ENCODE measurements at regions not wholly inside any gene's neighbourhood (a gene's known extent, or its start where the extent isn't known, plus 50 kb on each side); places are given as distances from the start of the nearest gene placed in this dataset.
"Not testable (repeated sequence)": the region's sequence is repeated elsewhere in the genome, so short reads cannot be mapped to it uniquely, and the experiment has no call there.

GRCh38 chr20:12502443-12502842 is 506.3 kb upstream of the SPTLC3 start:
- no peak for DNase-seq

- DNase-seq, result no peak
Observed at GRCh38 chr20:12504779-12505178, 504.0 kb upstream of the SPTLC3 start.

- no peak for DNase-seq
Observed at GRCh38 chr20:12511499-12511898, 497.3 kb upstream of the SPTLC3 start.

DNA sequence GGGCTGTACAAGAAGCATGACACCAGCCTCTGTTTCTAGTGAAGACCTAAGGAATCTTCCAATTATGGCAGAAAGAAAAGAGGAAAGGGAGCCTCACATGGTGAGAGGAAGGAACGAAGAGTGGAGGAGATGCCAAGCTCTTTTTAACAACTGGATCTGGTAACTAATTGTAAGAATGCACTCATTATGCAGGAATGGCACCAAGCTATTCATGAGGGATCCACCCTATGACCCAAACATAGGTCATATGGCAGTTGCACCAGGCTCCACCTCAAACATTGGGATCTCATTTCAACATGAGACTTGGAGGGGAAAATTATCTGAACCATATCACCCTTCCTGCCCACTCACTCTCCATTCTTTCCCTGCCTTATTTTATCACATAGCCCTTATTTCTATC is 496.0 kb upstream of the SPTLC3 start:
- DNase-seq, result no peak

- no peak for DNase-seq
Observed at GRCh38 chr20:12528104-12528503, 480.7 kb upstream of the SPTLC3 start.

- no peak for DNase-seq
Observed at GRCh38 chr20:12528591-12529041, 480.2 kb upstream of the SPTLC3 start.

- DNase-seq, result no peak
Observed at GRCh38 chr20:12531626-12532025, 477.1 kb upstream of the SPTLC3 start.

- DNase-seq, result no peak
Observed at GRCh38 chr20:12535316-12535715, 473.5 kb upstream of the SPTLC3 start.

GRCh38 chr20:12535770-12536169 is 473.0 kb upstream of the SPTLC3 start:
- no peak for DNase-seq

GRCh38 chr20:12554426-12554825 is 454.3 kb upstream of the SPTLC3 start:
- DNase-seq, result no peak

GRCh38 chr20:12555369-12555768 is 453.4 kb upstream of the SPTLC3 start:
- no peak for DNase-seq

- DNase-seq, result not testable (repeated sequence)
Observed at GRCh38 chr20:12555849-12556248, 452.9 kb upstream of the SPTLC3 start.

- no peak for DNase-seq
Observed at GRCh38 chr20:12557224-12557623, 451.5 kb upstream of the SPTLC3 start.

DNA sequence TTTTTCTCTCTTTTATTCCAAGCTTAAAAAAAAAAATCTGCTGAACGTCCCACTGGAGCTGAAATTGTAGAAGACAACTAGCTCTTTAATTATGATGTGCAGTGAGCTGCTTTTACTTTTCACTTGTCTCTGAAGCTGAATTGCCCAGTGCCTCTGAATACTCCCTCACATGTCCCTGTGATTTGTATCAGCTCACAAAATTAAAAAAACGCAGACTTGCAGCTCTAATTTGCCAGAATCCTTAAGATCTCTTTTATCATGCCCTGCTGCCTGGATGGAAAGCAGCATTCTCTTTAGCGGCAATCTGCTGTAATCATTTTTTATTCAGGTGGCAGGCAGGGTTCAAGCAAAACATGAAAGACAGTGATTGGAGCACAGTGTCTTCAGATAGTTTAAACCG is 443.8 kb upstream of the SPTLC3 start:
- DNase-seq, result no peak

- DNase-seq, result no peak
Observed at GRCh38 chr20:12566596-12566995, 442.2 kb upstream of the SPTLC3 start.

DNA sequence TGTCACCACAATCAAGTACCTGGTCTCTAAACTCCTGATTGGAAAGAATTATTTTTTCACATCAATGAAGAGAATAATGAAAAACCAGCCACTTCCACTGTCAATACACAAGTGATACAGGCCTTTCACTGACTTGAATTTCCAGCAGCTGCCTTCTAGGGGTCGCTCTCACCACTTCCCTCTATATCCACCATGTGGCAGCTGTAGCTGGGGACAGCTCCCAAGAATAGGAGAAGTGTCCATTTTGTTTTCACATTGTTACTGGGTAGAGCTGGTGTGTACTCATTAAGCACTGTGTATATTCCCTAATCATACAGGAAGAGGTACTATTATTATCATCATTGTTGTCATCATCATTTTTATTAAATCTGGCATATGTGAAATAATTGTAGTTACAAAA is 438.4 kb upstream of the SPTLC3 start:
- DNase-seq, result no peak

DNA sequence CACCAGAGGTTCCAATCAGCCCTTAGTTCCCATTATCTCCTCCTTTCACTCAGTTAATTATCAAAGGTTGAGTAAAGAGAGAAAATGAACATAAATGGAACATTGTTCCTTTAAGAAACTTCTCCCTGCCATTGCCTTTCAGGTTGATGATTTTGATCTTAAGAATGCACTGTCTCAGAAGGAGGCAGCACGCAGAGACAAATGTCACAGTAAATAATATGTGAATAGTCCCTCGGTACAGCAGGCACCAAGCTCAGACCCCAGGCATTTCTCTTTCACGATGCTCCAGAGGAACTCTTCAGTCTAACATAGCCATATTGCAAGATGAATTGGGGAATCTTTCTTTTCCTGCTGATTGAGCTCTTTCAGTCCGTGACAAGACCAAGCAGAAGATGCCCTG is 435.3 kb upstream of the SPTLC3 start:
- no peak for DNase-seq

DNA sequence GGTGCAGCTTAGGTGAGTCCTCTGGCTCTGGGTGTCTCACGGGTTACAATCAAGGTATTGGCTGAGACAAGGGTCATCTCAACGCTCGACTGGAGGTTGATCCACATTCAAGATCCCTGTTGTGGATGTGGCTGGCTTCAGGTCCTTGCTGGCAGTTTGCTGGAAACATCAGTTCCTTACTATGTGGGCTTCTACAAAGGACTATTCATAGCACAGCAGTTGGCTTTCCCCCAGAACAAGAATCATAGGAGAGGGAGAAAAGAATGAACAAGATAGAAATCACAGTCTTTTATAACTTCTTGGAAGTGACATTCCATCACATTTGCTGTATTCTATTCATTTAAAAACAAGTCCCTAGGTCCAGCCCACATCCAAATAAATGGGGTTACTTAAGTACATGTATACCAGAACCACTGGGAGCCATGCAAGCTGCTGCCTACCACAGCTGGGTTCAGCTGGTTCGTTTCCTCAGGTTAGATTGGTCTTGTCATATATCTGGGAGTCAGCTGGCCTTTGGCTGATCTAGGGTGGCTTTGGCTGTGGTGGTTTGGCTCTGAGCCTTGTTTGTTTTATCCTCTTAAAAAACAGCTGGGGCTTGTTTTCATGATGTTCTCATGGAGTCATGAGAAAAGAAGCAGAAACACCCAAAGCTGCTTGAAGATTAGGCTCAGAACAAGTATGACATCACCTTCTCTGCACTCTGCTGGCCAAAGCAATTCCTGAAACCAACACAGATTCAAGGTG is 433.2 kb upstream of the SPTLC3 start:
- no peak for DNase-seq

DNA sequence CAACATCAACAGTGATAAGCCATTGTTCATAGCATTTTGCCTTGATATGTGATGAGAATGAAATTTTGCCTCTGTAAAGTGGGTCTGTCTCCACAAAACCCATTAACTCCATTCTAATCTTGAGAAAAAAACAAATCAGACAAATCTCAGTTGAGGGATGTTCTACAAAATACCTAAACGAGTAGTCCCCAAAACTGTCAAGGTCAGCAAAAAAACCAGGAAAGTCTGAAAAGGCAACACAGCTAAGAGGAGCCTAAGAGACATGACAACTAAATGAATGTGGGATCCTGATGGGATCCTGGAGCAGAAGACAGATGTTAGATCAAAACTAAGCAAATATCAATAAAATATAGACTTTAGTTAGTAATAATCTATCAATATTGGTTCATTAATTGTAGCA is 431.6 kb upstream of the SPTLC3 start:
- no peak for DNase-seq

GRCh38 chr20:12581644-12582289 is 427.0 kb upstream of the SPTLC3 start:
- no peak for DNase-seq

GRCh38 chr20:12582710-12583109 is 426.1 kb upstream of the SPTLC3 start:
- not testable (repeated sequence) for DNase-seq

DNA sequence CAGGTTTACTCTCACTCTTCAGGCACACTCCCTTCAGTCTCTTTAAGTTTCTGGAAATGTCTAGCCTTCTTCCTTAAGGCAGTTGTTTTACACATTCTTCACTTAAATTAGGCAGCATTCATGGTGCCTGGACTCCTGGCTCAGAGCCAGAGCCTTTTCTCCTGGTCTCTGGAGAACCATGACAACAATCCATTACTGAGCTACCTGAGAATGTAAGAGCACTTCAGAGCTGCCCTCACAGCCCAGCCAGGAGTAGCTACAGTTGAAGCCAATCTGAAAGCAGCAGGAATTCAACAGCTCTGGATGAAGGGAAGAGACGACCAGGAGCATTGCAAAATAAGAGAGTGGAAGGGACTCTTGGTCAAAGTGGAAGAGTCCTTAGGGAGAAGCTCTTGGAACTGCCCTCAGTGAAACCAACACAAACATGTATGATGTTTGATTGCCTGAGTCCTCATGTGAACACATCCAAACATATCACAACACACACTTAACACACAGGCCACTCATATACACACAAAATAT is 416.8 kb upstream of the SPTLC3 start:
- DNase-seq, result no peak

GRCh38 chr20:12592756-12593155 is 416.0 kb upstream of the SPTLC3 start:
- DNase-seq, result no peak

DNA sequence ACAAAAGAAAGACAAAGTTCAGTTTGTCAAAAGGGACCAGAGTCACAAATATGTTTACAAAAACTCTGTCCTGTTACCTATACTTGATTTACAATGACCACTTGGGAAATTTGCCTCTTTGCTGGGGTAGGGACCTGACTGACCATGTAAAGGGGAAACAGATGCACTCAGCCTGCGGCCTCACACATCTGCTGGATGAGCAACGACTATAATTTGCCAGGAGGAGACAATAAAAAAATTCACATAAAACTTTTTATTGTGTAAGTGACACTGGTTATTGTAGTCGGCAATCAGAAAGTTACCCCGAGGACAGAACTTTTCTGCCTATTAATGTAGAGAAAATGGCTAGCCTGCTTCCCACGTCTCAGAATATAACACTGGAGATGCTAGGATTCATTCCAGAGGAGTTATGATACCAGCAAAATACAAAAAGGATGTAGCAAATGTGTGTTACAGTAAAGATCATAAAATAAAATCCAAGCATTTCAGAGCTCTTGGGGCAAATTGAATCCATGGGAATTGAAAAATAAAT is 415.4 kb upstream of the SPTLC3 start:
- DNase-seq, result no peak

Data from occipital lobe (tissue), 1 donor.